ENCODE measurements at regions not wholly inside any gene's neighbourhood (a gene's known extent, or its start where the extent isn't known, plus 50 kb on each side); places are given as distances from the start of the nearest gene placed in this dataset.

DNA sequence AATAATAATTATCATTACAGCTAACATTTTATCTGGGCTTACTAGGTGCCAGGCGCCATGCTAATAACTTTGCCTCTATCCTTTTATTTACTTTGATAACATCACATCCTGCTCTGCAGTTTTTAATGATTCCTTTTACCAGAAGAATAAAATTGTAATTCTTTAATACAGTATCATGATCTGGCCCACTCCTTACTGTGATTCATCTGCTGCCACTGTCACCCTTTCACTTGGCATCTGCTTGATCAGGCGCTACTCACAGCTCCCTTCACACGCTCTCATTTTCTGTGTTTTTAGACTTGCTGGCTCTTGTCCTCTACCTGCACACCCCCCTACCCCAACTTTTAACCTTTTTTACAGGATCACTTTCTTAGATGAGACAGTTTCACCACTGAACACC lies 167.5 kb downstream of the NTMT2 start:
- TF ChIP-seq, protein P1, sequence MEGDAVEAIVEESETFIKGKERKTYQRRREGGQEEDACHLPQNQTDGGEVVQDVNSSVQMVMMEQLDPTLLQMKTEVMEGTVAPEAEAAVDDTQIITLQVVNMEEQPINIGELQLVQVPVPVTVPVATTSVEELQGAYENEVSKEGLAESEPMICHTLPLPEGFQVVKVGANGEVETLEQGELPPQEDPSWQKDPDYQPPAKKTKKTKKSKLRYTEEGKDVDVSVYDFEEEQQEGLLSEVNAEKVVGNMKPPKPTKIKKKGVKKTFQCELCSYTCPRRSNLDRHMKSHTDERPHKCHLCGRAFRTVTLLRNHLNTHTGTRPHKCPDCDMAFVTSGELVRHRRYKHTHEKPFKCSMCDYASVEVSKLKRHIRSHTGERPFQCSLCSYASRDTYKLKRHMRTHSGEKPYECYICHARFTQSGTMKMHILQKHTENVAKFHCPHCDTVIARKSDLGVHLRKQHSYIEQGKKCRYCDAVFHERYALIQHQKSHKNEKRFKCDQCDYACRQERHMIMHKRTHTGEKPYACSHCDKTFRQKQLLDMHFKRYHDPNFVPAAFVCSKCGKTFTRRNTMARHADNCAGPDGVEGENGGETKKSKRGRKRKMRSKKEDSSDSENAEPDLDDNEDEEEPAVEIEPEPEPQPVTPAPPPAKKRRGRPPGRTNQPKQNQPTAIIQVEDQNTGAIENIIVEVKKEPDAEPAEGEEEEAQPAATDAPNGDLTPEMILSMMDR (IDR thresholded peaks at IDR 0.05): no peak
- no peak for TF ChIP-seq EZH2 (IDR thresholded peaks at IDR 0.05; ENCODE audit: borderline replicate concordance, insufficient read depth, low read depth, low read length, poor library complexity, severe bottlenecking)

Measured in B cell (primary cell).